ENCODE measurements at regions not wholly inside any gene's neighbourhood (a gene's known extent, or its start where the extent isn't known, plus 50 kb on each side); places are given as distances from the start of the nearest gene placed in this dataset.

DNA sequence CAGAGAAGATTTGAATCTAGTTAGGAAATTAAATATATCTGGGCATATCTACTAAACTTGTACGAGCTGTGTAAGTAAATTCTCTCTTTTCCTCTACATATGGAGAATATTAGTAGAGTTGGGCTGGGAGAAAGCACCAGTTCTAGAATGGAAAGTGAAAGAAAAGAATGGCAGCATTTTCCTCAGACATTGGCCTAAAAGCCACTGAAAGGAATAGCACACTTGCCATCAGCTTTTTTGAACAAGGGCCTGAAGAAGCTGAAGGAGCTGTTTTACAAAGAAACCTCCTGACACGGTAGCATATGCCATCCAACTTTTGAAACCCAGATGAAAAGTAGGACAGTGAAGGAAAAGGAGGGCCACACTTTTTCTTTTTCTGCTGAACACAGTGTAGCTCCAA is 1563.7 kb upstream of the TENM4 start:
- no peaks in the 10 kb centered on the region for H3K36me3 ChIP-seq (ENCODE audit: control insufficient read depth, insufficient read depth, low read length)
- H3K4me3 ChIP-seq (ENCODE audit: low read depth, low read length): no peak overlapping the region
- CTCF ChIA-PET: no interaction called here
- POLR2A ChIA-PET: no interaction called here
- no peak for DNase-seq (ENCODE audit: low read depth)
- H3K27me3 ChIP-seq (ENCODE audit: control insufficient read depth, insufficient read depth, low read length): no peaks in the 10 kb centered on the region
- no peak for TF ChIP-seq CTCF (IDR thresholded peaks at IDR 0.05; ENCODE audit: insufficient read depth, low read depth, low read length)

DNA sequence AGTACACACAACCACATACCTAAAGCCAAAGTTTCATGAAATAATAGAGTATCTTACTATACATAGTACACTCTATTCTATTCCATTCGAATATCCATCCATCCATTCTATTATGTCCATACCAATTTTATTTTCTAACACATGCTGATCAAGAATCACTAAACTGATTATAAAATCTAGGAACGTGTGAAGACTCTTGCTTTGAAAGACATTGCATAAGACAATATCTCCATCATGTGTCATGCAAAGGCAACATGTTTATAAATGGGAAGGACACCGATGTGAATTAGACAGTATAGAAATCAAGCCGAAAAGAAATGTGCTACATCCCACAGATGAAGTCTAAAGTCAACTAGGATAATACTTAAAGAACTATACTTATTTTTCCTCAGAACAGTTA is 1561.5 kb upstream of the TENM4 start:
- H3K36me3 ChIP-seq (ENCODE audit: control insufficient read depth, insufficient read depth, low read length): no peaks in the 10 kb centered on the region
- TF ChIP-seq CTCF (IDR thresholded peaks at IDR 0.05; ENCODE audit: insufficient read depth, low read depth, low read length): no peak
- H3K4me3 ChIP-seq (ENCODE audit: low read depth, low read length): no peak overlapping the region
- DNase-seq (ENCODE audit: low read depth): no peak
- ChIA-PET POLR2A (no interaction called here), CTCF (no interaction called here)
- no peaks in the 10 kb centered on the region for H3K27me3 ChIP-seq (ENCODE audit: control insufficient read depth, insufficient read depth, low read length)

GRCh38 chr11:81000735-81001134 is 1559.9 kb upstream of the TENM4 start:
- CTCF ChIA-PET: no interaction called here
- no peaks in the 10 kb centered on the region for H3K27me3 ChIP-seq (ENCODE audit: control insufficient read depth, insufficient read depth, low read length)
- POLR2A ChIA-PET: no interaction called here
- DNase-seq (ENCODE audit: low read depth): no peak
- H3K4me3 ChIP-seq (ENCODE audit: low read depth, low read length): no peak overlapping the region
- TF ChIP-seq CTCF (IDR thresholded peaks at IDR 0.05; ENCODE audit: insufficient read depth, low read depth, low read length): no peak
- no peaks in the 10 kb centered on the region for H3K36me3 ChIP-seq (ENCODE audit: control insufficient read depth, insufficient read depth, low read length)

- no peaks in the 10 kb centered on the region for H3K36me3 ChIP-seq (ENCODE audit: control insufficient read depth, insufficient read depth, low read length)
- no peak for TF ChIP-seq CTCF (IDR thresholded peaks at IDR 0.05; ENCODE audit: insufficient read depth, low read depth, low read length)
- no peaks in the 10 kb centered on the region for H3K27me3 ChIP-seq (ENCODE audit: control insufficient read depth, insufficient read depth, low read length)
- POLR2A ChIA-PET: no interaction called here
- no peak for DNase-seq (ENCODE audit: low read depth)
- no peak overlapping the region for H3K4me3 ChIP-seq (ENCODE audit: low read depth, low read length)
- CTCF ChIA-PET: no interaction called here
Measured at GRCh38 chr11:81000334-81000733, 1559.5 kb upstream of the TENM4 start.

DNA sequence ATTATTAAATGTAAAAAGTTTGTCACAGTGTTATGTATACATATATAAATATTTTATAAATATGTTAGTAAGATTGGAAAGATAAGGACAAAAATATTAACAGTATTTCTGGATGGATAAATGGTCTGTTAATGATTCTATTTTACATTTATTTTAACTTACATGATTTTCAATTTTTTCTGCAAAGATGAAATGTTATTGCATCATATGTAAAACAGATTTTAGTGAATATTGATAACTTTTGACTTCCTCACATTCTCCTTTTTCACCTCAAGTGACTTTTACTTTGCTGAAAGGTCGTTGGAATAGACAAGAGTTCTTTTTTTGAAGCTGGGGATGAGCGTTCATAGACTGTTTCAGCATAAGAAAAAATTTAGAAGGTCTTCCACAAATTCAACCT is 1554.7 kb upstream of the TENM4 start:
- POLR2A ChIA-PET: no interaction called here
- DNase-seq (ENCODE audit: low read depth): no peak
- H3K27me3 ChIP-seq (ENCODE audit: control insufficient read depth, insufficient read depth, low read length): no peaks in the 10 kb centered on the region
- TF ChIP-seq CTCF (IDR thresholded peaks at IDR 0.05; ENCODE audit: insufficient read depth, low read depth, low read length): no peak
- H3K4me3 ChIP-seq (ENCODE audit: low read depth, low read length): no peak overlapping the region
- no peaks in the 10 kb centered on the region for H3K36me3 ChIP-seq (ENCODE audit: control insufficient read depth, insufficient read depth, low read length)
- CTCF ChIA-PET: no interaction called here
